Heart left ventricle (tissue), 13 donors: ENCODE measurements at regions not wholly inside any gene's neighbourhood (a gene's known extent, or its start where the extent isn't known, plus 50 kb on each side); places are given as distances from the start of the nearest gene placed in this dataset.

Experiments used
- CTCF ChIP-seq, 12 donors: fragments of 200-600 bp; sonication (generic) in 4 of 12; IDR thresholded peaks; one replicate each; pipeline versions ENCODE4 v1.5.0 to v1.8.0; 2018 to 2022; ENCODE audit warnings: antibody characterized with exemption in 12 of 12, mild to moderate bottlenecking in 5 of 12
- POLR2A ChIP-seq, 2 donors: fragments of 450-650 bp; IDR thresholded peaks; one replicate each; pipeline ENCODE4 v1.6.1; 2017; ENCODE audit warnings: antibody characterized with exemption in 2 of 2, mild to moderate bottlenecking in 2 of 2, moderate library complexity in 2 of 2
- donor health status: ischemic (EF 13 %, LVEDD 7.1; RV severe dilation, severe dysfunction).
- donor health status: DM: no; HTN: yes; CAD: no.
- donor health status: DM: no; HTN: no; CAD: no.
- donor health status: ischemic (EF 25% LVEDD 6.9; RV normal size, moderate dysfunction).
- donor health status: ischemic (EF 25% LVEDD 5.7; RV mildly dilated, moderate dysfunction).
- donor health status: ischemic (EF 35%, LVEDD 5.7; RV mildly dilated, moderate dysfunction).
- donor health status: nonischemic (EF 11% LVEDD 7.7; RV severe dilation, severe dysfunction).
- donor health status: DM: yes; HTN: yes; CAD: no.
- donor health status: PGD.
- donor health status: ischemic (EF 29% LVEDD 5.4; RV normal size, mild dysfunction).
- donor health status: nonischemic (EF 23%, LVEDD 6.1; RV moderate dilation, normal function).

- no peak for TF ChIP-seq POLR2A (IDR thresholded peaks at IDR 0.05)
- no peak for TF ChIP-seq CTCF (IDR thresholded peaks at IDR 0.05)
Observed at GRCh38 chr9:82313697-82314096, 325.1 kb downstream of the SPATA31D1 start.
